ENCODE measurements at regions not wholly inside any gene's neighbourhood (a gene's known extent, or its start where the extent isn't known, plus 50 kb on each side); places are given as distances from the start of the nearest gene placed in this dataset.
"Not testable (repeated sequence)": the region's sequence is repeated elsewhere in the genome, so short reads cannot be mapped to it uniquely, and the experiment has no call there.

- Mint-ChIP-seq H3K27me3 (no peaks in the 10 kb centered on the region), H3K27ac (no peak overlapping the region), H3K4me1 (no peaks in the 10 kb centered on the region), H3K9me3 (no peaks in the 10 kb centered on the region), H3K36me3 (ENCODE audit: low read depth) (no peaks in the 10 kb centered on the region), H3K4me3 (no peak overlapping the region)
- ChIA-PET CTCF (no interaction called here), POLR2A (no interaction called here)
- DNase-seq, result no peak
Observed at GRCh38 chr18:47370052-47370451, 118.6 kb upstream of the SKOR2 start.

GRCh38 chr18:47354061-47354460, 102.6 kb upstream of the SKOR2 start:
- H3K9me3 Mint-ChIP-seq; DNase-seq; H3K27me3 Mint-ChIP-seq; H3K27ac Mint-ChIP-seq; H3K36me3 Mint-ChIP-seq (ENCODE audit: low read depth); CTCF ChIA-PET; POLR2A ChIA-PET; H3K4me1 Mint-ChIP-seq; H3K4me3 Mint-ChIP-seq: not testable (repeated sequence)

GRCh38 chr18:47346016-47346415, 94.6 kb upstream of the SKOR2 start:
- ChIA-PET POLR2A (no interaction called here), CTCF (no interaction called here)
- DNase-seq, result no peak
- Mint-ChIP-seq H3K4me1 (no peaks in the 10 kb centered on the region), H3K27ac (no peak overlapping the region), H3K9me3 (no peaks in the 10 kb centered on the region), H3K4me3 (no peak overlapping the region), H3K36me3 (ENCODE audit: low read depth) (no peaks in the 10 kb centered on the region), H3K27me3 (no peaks in the 10 kb centered on the region)

GRCh38 chr18:47345291-47345690, 93.8 kb upstream of the SKOR2 start:
- DNase-seq, result no peak
- Mint-ChIP-seq H3K27ac (no peak overlapping the region), H3K27me3 (no peaks in the 10 kb centered on the region), H3K36me3 (ENCODE audit: low read depth) (no peaks in the 10 kb centered on the region), H3K9me3 (no peaks in the 10 kb centered on the region), H3K4me3 (no peak overlapping the region), H3K4me1 (no peaks in the 10 kb centered on the region)
- ChIA-PET POLR2A (no interaction called here), CTCF (no interaction called here)

GRCh38 chr18:47343291-47343690, 91.8 kb upstream of the SKOR2 start:
- Mint-ChIP-seq H3K36me3 (ENCODE audit: low read depth) (no peaks in the 10 kb centered on the region), H3K27me3 (no peaks in the 10 kb centered on the region), H3K4me1 (no peaks in the 10 kb centered on the region), H3K9me3 (no peaks in the 10 kb centered on the region), H3K27ac (no peak overlapping the region), H3K4me3 (no peak overlapping the region)
- CTCF ChIA-PET, result no interaction called here
- no peak for DNase-seq
- POLR2A ChIA-PET, result no interaction called here

- Mint-ChIP-seq H3K27ac (no peak overlapping the region), H3K36me3 (ENCODE audit: low read depth) (no peaks in the 10 kb centered on the region), H3K4me1 (no peaks in the 10 kb centered on the region), H3K9me3 (no peaks in the 10 kb centered on the region), H3K27me3 (peaks cover 2% of the 10 kb centered on the region), H3K4me3 (no peak overlapping the region)
- CTCF ChIA-PET, result no interaction called here
- POLR2A ChIA-PET, result no interaction called here
- DNase-seq, result no peak
Observed at GRCh38 chr18:47342566-47342965, 91.1 kb upstream of the SKOR2 start.

GRCh38 chr18:47341678-47342077, 90.2 kb upstream of the SKOR2 start:
- DNase-seq, result no peak
- Mint-ChIP-seq H3K9me3 (no peaks in the 10 kb centered on the region), H3K27me3 (peaks cover 8% of the 10 kb centered on the region), H3K4me1 (no peaks in the 10 kb centered on the region), H3K27ac (no peak overlapping the region), H3K36me3 (ENCODE audit: low read depth) (no peaks in the 10 kb centered on the region), H3K4me3 (no peak overlapping the region)
- POLR2A ChIA-PET, result no interaction called here
- CTCF ChIA-PET, result no interaction called here

GRCh38 chr18:47334966-47335365, 83.5 kb upstream of the SKOR2 start:
- Mint-ChIP-seq H3K9me3 (no peaks in the 10 kb centered on the region), H3K4me3 (no peak overlapping the region), H3K36me3 (ENCODE audit: low read depth) (no peaks in the 10 kb centered on the region), H3K4me1 (no peaks in the 10 kb centered on the region), H3K27ac (no peak overlapping the region), H3K27me3 (peaks cover 11% of the 10 kb centered on the region)
- POLR2A ChIA-PET, result no interaction called here
- no peak for DNase-seq
- CTCF ChIA-PET, result no interaction called here

- ChIA-PET CTCF (no interaction called here), POLR2A (no interaction called here)
- Mint-ChIP-seq H3K36me3 (ENCODE audit: low read depth) (no peaks in the 10 kb centered on the region), H3K27me3 (peaks cover 13% of the 10 kb centered on the region), H3K4me3 (no peak overlapping the region), H3K27ac (no peak overlapping the region), H3K4me1 (no peaks in the 10 kb centered on the region), H3K9me3 (no peaks in the 10 kb centered on the region)
- no peak for DNase-seq
Observed at GRCh38 chr18:47333926-47334635, 82.6 kb upstream of the SKOR2 start.

- peaks cover 5% of the 10 kb centered on the region for H3K27me3 Mint-ChIP-seq
- no peaks in the 10 kb centered on the region for H3K9me3 Mint-ChIP-seq
- DNase-seq, result no peak
- no peak overlapping the region for H3K4me3 Mint-ChIP-seq
- CTCF ChIA-PET, result no interaction called here
- no peaks in the 10 kb centered on the region for H3K36me3 Mint-ChIP-seq (ENCODE audit: low read depth)
- H3K4me1 Mint-ChIP-seq, result no peaks in the 10 kb centered on the region
- no peak overlapping the region for H3K27ac Mint-ChIP-seq
- POLR2A ChIA-PET, result no interaction called here
Observed at GRCh38 chr18:47331641-47332040, 80.2 kb upstream of the SKOR2 start.

- CTCF ChIA-PET, result no interaction called here
Observed at GRCh38 chr18:47331026-47331425, 79.6 kb upstream of the SKOR2 start.

GRCh38 chr18:47323158-47323557, 71.7 kb upstream of the SKOR2 start:
- peaks cover 4% of the 10 kb centered on the region for H3K27me3 Mint-ChIP-seq
- peaks cover 13% of the 10 kb centered on the region for H3K4me1 Mint-ChIP-seq
- CTCF ChIA-PET, result interaction anchor here (1.5 kb wide), 1 partner anchor 426 kb away, joined by 4 read pairs; no protein-coding TSS in a partner anchor
- H3K9me3 Mint-ChIP-seq, result no peaks in the 10 kb centered on the region
- no peak overlapping the region for H3K4me3 Mint-ChIP-seq
- H3K36me3 Mint-ChIP-seq (ENCODE audit: low read depth), result no peaks in the 10 kb centered on the region
- no peak overlapping the region for H3K27ac Mint-ChIP-seq
- DNase-seq, result no peak
- POLR2A ChIA-PET, result no interaction called here

More at GRCh38 chr18:47331026-47331425, 79.6 kb upstream of the SKOR2 start:
- H3K27ac Mint-ChIP-seq, result no peak overlapping the region
- DNase-seq, result no peak
- H3K4me1 Mint-ChIP-seq, result no peaks in the 10 kb centered on the region
- POLR2A ChIA-PET, result no interaction called here
- H3K4me3 Mint-ChIP-seq, result no peak overlapping the region
- no peaks in the 10 kb centered on the region for H3K9me3 Mint-ChIP-seq
- no peaks in the 10 kb centered on the region for H3K36me3 Mint-ChIP-seq (ENCODE audit: low read depth)
- peaks cover 5% of the 10 kb centered on the region for H3K27me3 Mint-ChIP-seq

- peaks cover 13% of the 10 kb centered on the region for H3K4me1 Mint-ChIP-seq
- no peak overlapping the region for H3K4me3 Mint-ChIP-seq
- no peaks in the 10 kb centered on the region for H3K36me3 Mint-ChIP-seq (ENCODE audit: low read depth)
- ChIA-PET CTCF (interaction anchor here (1.5 kb wide), 1 partner anchor 427 kb away, joined by 4 read pairs; no protein-coding TSS in a partner anchor), POLR2A (no interaction called here)
- no peaks in the 10 kb centered on the region for H3K9me3 Mint-ChIP-seq
- H3K27ac Mint-ChIP-seq, result no peak overlapping the region
- H3K27me3 Mint-ChIP-seq, result peaks cover 7% of the 10 kb centered on the region
- no peak for DNase-seq
Observed at GRCh38 chr18:47321815-47322214, 70.4 kb upstream of the SKOR2 start.

GRCh38 chr18:47317824-47318508, 66.5 kb upstream of the SKOR2 start:
- H3K4me3 Mint-ChIP-seq, result no peak overlapping the region
- no peak overlapping the region for H3K27ac Mint-ChIP-seq
- H3K4me1 Mint-ChIP-seq, result peaks cover 8% of the 10 kb centered on the region
- ChIA-PET CTCF (no interaction called here), POLR2A (no interaction called here)
- no peaks in the 10 kb centered on the region for H3K36me3 Mint-ChIP-seq (ENCODE audit: low read depth)
- H3K9me3 Mint-ChIP-seq, result no peaks in the 10 kb centered on the region
- H3K27me3 Mint-ChIP-seq, result peaks cover 10% of the 10 kb centered on the region
- DNase-seq, result no peak

Data from activated CD4-positive, alpha-beta memory T cell treated with anti-CD3 and anti-CD28 coated beads, Interleukin-2, amount 10 ng/mL, durations not matched to agents 7 days and 5 days (primary cell).